Omental fat pad (tissue), 3 donors: ENCODE measurements at regions not wholly inside any gene's neighbourhood (a gene's known extent, or its start where the extent isn't known, plus 50 kb on each side); places are given as distances from the start of the nearest gene placed in this dataset.

Source experiments
- ATAC-seq: fragments of 150-250 bp; one replicate; pipeline ENCODE4 v1.9.1; 2016; ENCODE audit warnings: mild to moderate bottlenecking, moderate library complexity; ENCODE audit not compliant: low FRiP score
- DNase-seq: peaks from one replicate; pipeline ENCODE4 v3.0.0-alpha.2; 2019; ENCODE audit warnings: low spot score
- CTCF ChIP-seq, 3 donors: fragments of 450-650 bp; IDR thresholded peaks; one replicate each; pipeline ENCODE4 v1.5.1; 2016 to 2017; ENCODE audit warnings: antibody characterized with exemption in 3 of 3, mild to moderate bottlenecking in 3 of 3, moderate library complexity in 2 of 3

- no peak for ATAC-seq
- no peak for DNase-seq
- TF ChIP-seq CTCF (IDR thresholded peaks at IDR 0.05): no peak
Observed at GRCh38 chr16:14368399-14368798, 261.7 kb downstream of the PARN start.

- TF ChIP-seq CTCF (IDR thresholded peaks at IDR 0.05): no peak
- no peak for ATAC-seq
Observed at GRCh38 chr16:14366974-14367707, 262.9 kb downstream of the PARN start.

GRCh38 chr16:14366447-14366846, 263.6 kb downstream of the PARN start:
- ATAC-seq: no peak
- DNase-seq: no peak
- TF ChIP-seq CTCF (IDR thresholded peaks at IDR 0.05): no peak

More at GRCh38 chr16:14366974-14367707, 262.9 kb downstream of the PARN start:
- no peak for DNase-seq

GRCh38 chr16:14365200-14365851, 264.7 kb downstream of the PARN start:
- TF ChIP-seq CTCF (IDR thresholded peaks at IDR 0.05): no peak
- no peak for ATAC-seq

GRCh38 chr16:14364386-14365199, 265.5 kb downstream of the PARN start:
- no peak for DNase-seq
- no peak for TF ChIP-seq CTCF (IDR thresholded peaks at IDR 0.05)
- ATAC-seq: peak; percentile 78

More at GRCh38 chr16:14365200-14365851, 264.7 kb downstream of the PARN start:
- no peak for DNase-seq

GRCh38 chr16:14364112-14364385, 266.0 kb downstream of the PARN start:
- TF ChIP-seq CTCF (IDR thresholded peaks at IDR 0.05): no peak
- DNase-seq (no peak), ATAC-seq (no peak)
